Fibroblast of lung (primary cell): ENCODE measurements at regions not wholly inside any gene's neighbourhood (a gene's known extent, or its start where the extent isn't known, plus 50 kb on each side); places are given as distances from the start of the nearest gene placed in this dataset.

Experiments
- DNase-seq, 2 donors: peaks; one replicate each; pipeline versions ENCODE4 v3.0.0 to v3.0.0-alpha.2; 2010; ENCODE audit warnings: low read depth in 2 of 2
- H2AFZ ChIP-seq: 2 replicates; pipeline ENCODE4 v1.5.1; 2012; ENCODE audit warnings: low read length, control low read depth, inconsistent platforms
- H3K27ac ChIP-seq: 2 replicates; pipeline ENCODE4 v1.5.1; 2011; ENCODE audit warnings: low read length, control low read depth; ENCODE audit not compliant: insufficient read depth
- H3K27me3 ChIP-seq: 2 replicates; pipeline ENCODE4 v1.5.1; 2011; ENCODE audit warnings: mild to moderate bottlenecking, low read length; ENCODE audit not compliant: control insufficient read depth, insufficient read depth
- H3K36me3 ChIP-seq: 2 replicates; pipeline ENCODE4 v1.5.1; 2011; ENCODE audit warnings: low read length; ENCODE audit not compliant: control insufficient read depth, insufficient read depth
- H3K4me1 ChIP-seq: 2 replicates; pipeline ENCODE4 v1.5.1; 2011; ENCODE audit warnings: low read length; ENCODE audit not compliant: control insufficient read depth, insufficient read depth; ENCODE audit errors: extremely low read depth
- H3K4me2 ChIP-seq: 2 replicates; pipeline ENCODE4 v1.5.1; 2011; ENCODE audit warnings: low read length, control low read depth; ENCODE audit not compliant: insufficient read depth; ENCODE audit errors: extremely low read depth
- H3K4me3 ChIP-seq, 4 experiments: fragments of 200-600 bp in 1 of 4; sonication (generic) in 1 of 4; replicated peaks in 1 of 4; 2 replicates each; pipeline ENCODE4 v1.5.1; 2011 to 2016; ENCODE audit warnings: low read length in 4 of 4, low read depth in 3 of 4, mild to moderate bottlenecking in 3 of 4, control low read depth in 2 of 4, inconsistent platforms in 1 of 4, mixed read lengths in 1 of 4; ENCODE audit not compliant: insufficient read depth in 1 of 4; ENCODE audit errors: control extremely low read depth in 1 of 4
- H3K79me2 ChIP-seq: 2 replicates; pipeline ENCODE4 v1.5.1; 2012; ENCODE audit warnings: mild to moderate bottlenecking, low read length, inconsistent platforms; ENCODE audit not compliant: control insufficient read depth, insufficient read depth
- H3K9ac ChIP-seq: 2 replicates; pipeline ENCODE4 v1.5.1; 2011; ENCODE audit warnings: mild to moderate bottlenecking, low read length, control low read depth; ENCODE audit not compliant: insufficient read depth
- H3K9me3 ChIP-seq: 2 replicates; pipeline ENCODE4 v1.5.1; 2012; ENCODE audit warnings: low read depth, low read length; ENCODE audit not compliant: control insufficient read depth, insufficient read depth
- H4K20me1 ChIP-seq: 2 replicates; pipeline ENCODE4 v1.5.1; 2011; ENCODE audit warnings: low read length; ENCODE audit not compliant: control insufficient read depth, insufficient read depth; ENCODE audit errors: extremely low read depth
- CTCF ChIP-seq, 2 donors: IDR thresholded peaks in 1 of 2; conservative IDR thresholded peaks in 1 of 2; 1 replicate in 1 of 2; 2 replicates in 1 of 2; pipeline ENCODE4 v1.5.1; 2011 to 2012; ENCODE audit warnings: low read length in 2 of 2, control low read depth in 1 of 2, inconsistent platforms in 1 of 2, low read depth in 1 of 2, mild to moderate bottlenecking in 1 of 2
- EZH2 ChIP-seq: IDR thresholded peaks from 2 replicates; pipeline ENCODE4 v1.5.1; 2012; ENCODE audit warnings: low read length, control low read depth, mild to moderate bottlenecking; ENCODE audit errors: missing control alignments

- Histone ChIP-seq H3K9me3 (no peaks in the 10 kb centered on the region), H3K79me2 (no peaks in the 10 kb centered on the region), H3K27me3 (peaks cover 2% of the 10 kb centered on the region), H4K20me1 (no peaks in the 10 kb centered on the region), H3K4me3 (no peak overlapping the region), H3K4me2 (no peak overlapping the region), H2AFZ (no peak overlapping the region), H3K36me3 (no peaks in the 10 kb centered on the region), H3K27ac (no peak overlapping the region), H3K4me1 (no peaks in the 10 kb centered on the region), H3K9ac (no peak overlapping the region)
- no peak for DNase-seq
- TF ChIP-seq EZH2 (no peak), CTCF (conservative IDR thresholded peaks at IDR 0.05 in 1 of 2, IDR thresholded peaks at IDR 0.05 in 1 of 2; ENCODE audit: low read depth in 1 of 2, low read length in 2 of 2) (no peak)
These were observed 189.9 kb downstream of the BCR start for GRCh38 chr22:23370251-23370650.

GRCh38 chr22:23369054-23369685 lies 188.9 kb downstream of the BCR start:
- no peak overlapping the region for H3K9ac ChIP-seq
- TF ChIP-seq CTCF (conservative IDR thresholded peaks at IDR 0.05 in 1 of 2, IDR thresholded peaks at IDR 0.05 in 1 of 2; ENCODE audit: low read depth in 1 of 2, low read length in 2 of 2): no peak
- no peak for TF ChIP-seq EZH2
- H4K20me1 ChIP-seq: no peaks in the 10 kb centered on the region
- no peaks in the 10 kb centered on the region for H3K36me3 ChIP-seq
- DNase-seq: no peak
- no peak overlapping the region for H2AFZ ChIP-seq
- H3K27me3 ChIP-seq: peaks cover 4% of the 10 kb centered on the region
- H3K4me1 ChIP-seq: no peaks in the 10 kb centered on the region
- no peak overlapping the region for H3K4me3 ChIP-seq
- no peaks in the 10 kb centered on the region for H3K9me3 ChIP-seq
- H3K79me2 ChIP-seq: no peaks in the 10 kb centered on the region
- H3K4me2 ChIP-seq: no peak overlapping the region
- H3K27ac ChIP-seq: no peak overlapping the region
